COLO668 (cell line): ENCODE measurements at regions not wholly inside any gene's neighbourhood (a gene's known extent, or its start where the extent isn't known, plus 50 kb on each side); places are given as distances from the start of the nearest gene placed in this dataset.
"Not testable (repeated sequence)": the region's sequence is repeated elsewhere in the genome, so short reads cannot be mapped to it uniquely, and the experiment has no call there.

Source experiments
- DNase-seq: peaks from one replicate; lab custom pipeline; 2025; ENCODE audit not compliant: unreplicated experiment; lab: John Stamatoyannopoulos, UW

- no peak for DNase-seq
Observed at GRCh38 chr10:23643111-23643780, 204.4 kb downstream of the OTUD1 start.

GRCh38 chr10:23648618-23649017, 209.7 kb downstream of the OTUD1 start:
- no peak for DNase-seq

- no peak for DNase-seq
Observed at GRCh38 chr10:23656735-23657134, 217.9 kb downstream of the OTUD1 start.

GRCh38 chr10:23657677-23658076, 218.8 kb downstream of the OTUD1 start:
- no peak for DNase-seq

- DNase-seq, result not testable (repeated sequence)
Observed at GRCh38 chr10:23671866-23672265, 233.0 kb downstream of the OTUD1 start.

GRCh38 chr10:23675585-23675984, 236.7 kb downstream of the OTUD1 start:
- no peak for DNase-seq

- DNase-seq, result no peak
Observed at GRCh38 chr10:23676296-23676695, 237.4 kb downstream of the OTUD1 start.

GRCh38 chr10:23686722-23687121, 247.8 kb downstream of the OTUD1 start:
- DNase-seq, result no peak

- DNase-seq, result no peak
Observed at GRCh38 chr10:23692736-23693135, 253.9 kb downstream of the OTUD1 start.

GRCh38 chr10:23693501-23693901, 254.6 kb downstream of the OTUD1 start:
- no peak for DNase-seq

- DNase-seq, result no peak
Observed at GRCh38 chr10:23693925-23694324, 255.1 kb downstream of the OTUD1 start.

GRCh38 chr10:23694446-23694920, 255.6 kb downstream of the OTUD1 start:
- no peak for DNase-seq

GRCh38 chr10:23694921-23695824, 256.3 kb downstream of the OTUD1 start:
- no peak for DNase-seq

GRCh38 chr10:23695825-23696420, 257.0 kb downstream of the OTUD1 start:
- DNase-seq, result no peak

GRCh38 chr10:23696476-23696875, 257.6 kb downstream of the OTUD1 start:
- DNase-seq, result no peak

- peak; percentile 27 for DNase-seq
Observed at GRCh38 chr10:23702977-23703414, 264.1 kb downstream of the OTUD1 start.

GRCh38 chr10:23715363-23715762, 276.5 kb downstream of the OTUD1 start:
- no peak for DNase-seq

GRCh38 chr10:23717913-23718312, 279.0 kb downstream of the OTUD1 start:
- DNase-seq, result no peak

GRCh38 chr10:23718946-23719345, 280.1 kb downstream of the OTUD1 start:
- no peak for DNase-seq

- no peak for DNase-seq
Observed at GRCh38 chr10:23723796-23724195, 284.9 kb downstream of the OTUD1 start.

GRCh38 chr10:23725548-23725947, 286.7 kb downstream of the OTUD1 start:
- DNase-seq, result no peak

GRCh38 chr10:23742368-23742767, 303.5 kb downstream of the OTUD1 start:
- no peak for DNase-seq
